Left cardiac atrium (tissue), 4 donors: ENCODE measurements at regions not wholly inside any gene's neighbourhood (a gene's known extent, or its start where the extent isn't known, plus 50 kb on each side); places are given as distances from the start of the nearest gene placed in this dataset.

Source experiments
- ATAC-seq, 2 donors: fragments of 200-7000 bp; cut with Tn5 transposase; one replicate each; pipeline ENCODE4 v1.9.1; 2020; ENCODE audit warnings: mild to moderate bottlenecking in 2 of 2, moderate library complexity in 2 of 2
- DNase-seq: peaks from one replicate; pipeline ENCODE4 v3.0.0-alpha.2; 2020
- intact Hi-C, 2 donors: fragments of 100-400 bp; cut with DNase I; formaldehyde crosslinking; loops; one replicate each; pipeline versions ENCODE4 v1.14.1 to v1.15.1; 2022 to 2023
- donor health status: DM: no; HTN: yes; CAD: no.
- donor health status: DM: no; HTN: yes; CAD: no; lungs with severe emphysema.
- donor health status: DM: yes; HTN: yes; CAD: no.
- donor health status: Dilated cardiomyopathy.

GRCh38 chr5:159700016-159700415 is 216.3 kb upstream of the ADRA1B start:
- ATAC-seq (no peak), DNase-seq (no peak)
- intact Hi-C loops = no loop called here

GRCh38 chr5:159702301-159702700 is 214.0 kb upstream of the ADRA1B start:
- intact Hi-C loops = no loop called here
- DNase-seq (no peak), ATAC-seq (no peak)

GRCh38 chr5:159702826-159703225 is 213.5 kb upstream of the ADRA1B start:
- DNase-seq = no peak
- intact Hi-C loops = no loop called here
- ATAC-seq = peak in 1 of 2 donors; percentile 50

- intact Hi-C loops = no loop called here
- ATAC-seq = no peak
These were observed 212.1 kb upstream of the ADRA1B start for GRCh38 chr5:159704160-159704559.

GRCh38 chr5:159705948-159706347 is 210.3 kb upstream of the ADRA1B start:
- ATAC-seq = no peak
- intact Hi-C loops = no loop called here
- no peak for DNase-seq

More at GRCh38 chr5:159704160-159704559, 212.1 kb upstream of the ADRA1B start:
- no peak for DNase-seq

- DNase-seq = no peak
- intact Hi-C loops = no loop called here
- ATAC-seq = no peak
These were observed 208.2 kb upstream of the ADRA1B start for GRCh38 chr5:159708090-159708489.

- intact Hi-C loops = no loop called here
- DNase-seq = no peak
- ATAC-seq = no peak
These were observed 203.6 kb upstream of the ADRA1B start for GRCh38 chr5:159712672-159713071.

GRCh38 chr5:159713254-159713653 is 203.0 kb upstream of the ADRA1B start:
- DNase-seq = no peak
- no peak for ATAC-seq
- intact Hi-C loops = no loop called here

GRCh38 chr5:159713773-159714172 is 202.5 kb upstream of the ADRA1B start:
- intact Hi-C loops = no loop called here
- no peak for DNase-seq
- ATAC-seq = no peak

- DNase-seq = no peak
These were observed 190.8 kb upstream of the ADRA1B start for GRCh38 chr5:159725475-159725874.

GRCh38 chr5:159727167-159727566 is 189.1 kb upstream of the ADRA1B start:
- no peak for DNase-seq
- ATAC-seq = no peak
- intact Hi-C loops = no loop called here

More at GRCh38 chr5:159725475-159725874, 190.8 kb upstream of the ADRA1B start:
- intact Hi-C loops = no loop called here
- no peak for ATAC-seq

GRCh38 chr5:159730285-159730684 is 186.0 kb upstream of the ADRA1B start:
- intact Hi-C loops = no loop called here
- no peak for DNase-seq
- ATAC-seq = no peak

GRCh38 chr5:159732220-159732619 is 184.1 kb upstream of the ADRA1B start:
- intact Hi-C loops = no loop called here
- no peak for DNase-seq
- no peak for ATAC-seq

GRCh38 chr5:159734366-159734765 is 181.9 kb upstream of the ADRA1B start:
- intact Hi-C loops = no loop called here

GRCh38 chr5:159735036-159735435 is 181.2 kb upstream of the ADRA1B start:
- DNase-seq (no peak), ATAC-seq (no peak)
- intact Hi-C loops = no loop called here

More at GRCh38 chr5:159734366-159734765, 181.9 kb upstream of the ADRA1B start:
- DNase-seq (no peak), ATAC-seq (no peak)

GRCh38 chr5:159735749-159736660 is 180.3 kb upstream of the ADRA1B start:
- ATAC-seq (no peak), DNase-seq (no peak)
- intact Hi-C loops = no loop called here

GRCh38 chr5:159736844-159737243 is 179.4 kb upstream of the ADRA1B start:
- intact Hi-C loops = no loop called here
- ATAC-seq (no peak), DNase-seq (no peak)

- ATAC-seq (peak in 1 of 2 donors; percentile 55), DNase-seq (no peak)
These were observed 179.0 kb upstream of the ADRA1B start for GRCh38 chr5:159737263-159737662.

GRCh38 chr5:159741829-159742322 is 174.4 kb upstream of the ADRA1B start:
- DNase-seq (no peak), ATAC-seq (no peak)
- intact Hi-C loops = no loop called here

More at GRCh38 chr5:159737263-159737662, 179.0 kb upstream of the ADRA1B start:
- intact Hi-C loops = no loop called here

GRCh38 chr5:159743234-159743633 is 173.0 kb upstream of the ADRA1B start:
- no peak for ATAC-seq
- intact Hi-C loops = no loop called here

GRCh38 chr5:159746707-159747106 is 169.6 kb upstream of the ADRA1B start:
- intact Hi-C loops = no loop called here
- ATAC-seq (no peak), DNase-seq (no peak)

More at GRCh38 chr5:159743234-159743633, 173.0 kb upstream of the ADRA1B start:
- no peak for DNase-seq
